ENCODE measurements at regions not wholly inside any gene's neighbourhood (a gene's known extent, or its start where the extent isn't known, plus 50 kb on each side); places are given as distances from the start of the nearest gene placed in this dataset.

GRCh38 chr18:72965616-72966015, 97.8 kb upstream of the NETO1 start:
- TF ChIP-seq EP300 (IDR thresholded peaks at IDR 0.05), result no peak
- no peak for TF ChIP-seq CTCF (IDR thresholded peaks at IDR 0.05)

Measured in gastroesophageal sphincter (tissue), 3 donors.